HepG2 (cell line): ENCODE measurements at regions not wholly inside any gene's neighbourhood (a gene's known extent, or its start where the extent isn't known, plus 50 kb on each side); places are given as distances from the start of the nearest gene placed in this dataset.

Source experiments
- ATAC-seq: fragments of 200-7000 bp; cut with Tn5 transposase; 3 replicates; pipeline ENCODE4 v1.9.1; 2020; ENCODE audit warnings: mild to moderate bottlenecking, moderate library complexity
- BruUV-seq: library from RNA; stranded (reverse); fragments of 400-500 nt; replicated peaks from 2 replicates; lab custom pipeline; 2021; lab: Mats Ljungman, UMichigan
- CTCF ChIA-PET: fragments of 300-600 bp; formaldehyde crosslinking; extraction: SDS; loops from one replicate; lab custom pipeline; 2021; ENCODE audit warnings: low total read pairs, inconsistent platforms, low intra/inter-chr PET ratio; lab: Yijun Ruan, JAX
- POLR2A ChIA-PET: fragments of 350-600 bp; sonication (Branson Sonifier 250); formaldehyde crosslinking; loops from one replicate; lab custom pipeline; 2020; ENCODE audit warnings: antibody characterized with exemption, inconsistent platforms; lab: Yijun Ruan, JAX
- DNase-seq: peaks from one replicate; pipeline ENCODE4 v3.0.0-alpha.2; 2015; ENCODE audit warnings: low spot score
- FAIRE-seq: peaks from 3 replicates; lab custom pipeline; 2011; peaks lifted over from hg19 to GRCh38; lab: Jason Lieb, UNC
- H2AFZ ChIP-seq: one replicate; pipeline ENCODE4 v1.6.1; 2011; ENCODE audit warnings: low read length, inconsistent platforms
- H3K27ac ChIP-seq: fragments of 300-600 bp; 3 replicates; pipeline ENCODE4 v1.8.0; 2011; ENCODE audit warnings: mixed run types, mild to moderate bottlenecking, mixed read lengths, low read length, inconsistent platforms; ENCODE audit not compliant: insufficient read depth; ENCODE audit errors: extremely low read length
- H3K27me3 ChIP-seq, 2 experiments: fragments of 200-600 bp in 1 of 2; 2 replicates in 1 of 2; 3 replicates in 1 of 2; pipeline versions ENCODE4 v1.6.0 to v1.8.0; 2011; ENCODE audit warnings: low read length in 2 of 2, mild to moderate bottlenecking in 2 of 2, moderate library complexity in 2 of 2, inconsistent platforms in 1 of 2; ENCODE audit not compliant: insufficient read depth in 2 of 2, control insufficient read depth in 1 of 2
- H3K36me3 ChIP-seq, 2 experiments: fragments of 200-600 bp in 1 of 2; replicated peaks in 1 of 2; 2 replicates in 1 of 2; 3 replicates in 1 of 2; pipeline versions ENCODE4 v1.5.1 to v1.8.0; 2011; ENCODE audit warnings: low read length in 2 of 2, inconsistent platforms in 1 of 2; ENCODE audit not compliant: insufficient read depth in 2 of 2, control insufficient read depth in 1 of 2
- H3K4me1 ChIP-seq: 2 replicates; pipeline ENCODE4 v1.5.1; 2012; ENCODE audit warnings: low read length, inconsistent platforms; ENCODE audit not compliant: insufficient read depth
- H3K4me2 ChIP-seq: 2 replicates; pipeline ENCODE4 v1.6.0; 2011; ENCODE audit warnings: low read depth, low read length, inconsistent platforms
- H3K4me3 ChIP-seq, 3 experiments: fragments of 200-600 bp in 1 of 3; sonication (generic), shearing (Covaris generic) in 1 of 3; replicated peaks in 1 of 3; 2 replicates each; pipeline ENCODE4 v1.5.1; 2011 to 2016; ENCODE audit warnings: low read length in 3 of 3, inconsistent platforms in 2 of 3, low read depth in 2 of 3, mild to moderate bottlenecking in 2 of 3, control low read depth in 1 of 3, mixed read lengths in 1 of 3; ENCODE audit not compliant: insufficient read depth in 1 of 3
- H3K79me2 ChIP-seq: one replicate; pipeline ENCODE4 v1.6.1; 2011; ENCODE audit warnings: low read length, inconsistent platforms; ENCODE audit not compliant: insufficient read depth
- H3K9ac ChIP-seq: 2 replicates; pipeline ENCODE4 v1.6.0; 2011; ENCODE audit warnings: mild to moderate bottlenecking, low read depth, low read length, inconsistent platforms; ENCODE audit not compliant: insufficient read depth
- H3K9me3 ChIP-seq: 2 replicates; pipeline ENCODE4 v1.5.1; 2012; ENCODE audit warnings: mild to moderate bottlenecking, low read length
- H4K20me1 ChIP-seq: 2 replicates; pipeline ENCODE4 v1.6.0; 2011; ENCODE audit warnings: inconsistent platforms, mild to moderate bottlenecking, low read length, moderate library complexity; ENCODE audit not compliant: insufficient read depth
- BRD4 ChIP-seq: sonication (generic); formaldehyde crosslinking; IDR thresholded peaks from 2 replicates; pipeline ENCODE4 v1.4.0; 2020; ENCODE audit warnings: missing genetic modification reagents
- FOXM1 ChIP-seq: sonication (generic); formaldehyde crosslinking; IDR thresholded peaks from 2 replicates; pipeline ENCODE4 v1.5.0; 2020; ENCODE audit warnings: missing genetic modification reagents
- GTF3A ChIP-seq: sonication (generic); formaldehyde crosslinking; conservative IDR thresholded peaks from 2 replicates; pipeline ENCODE4 v1.4.0; 2020; ENCODE audit warnings: mild to moderate bottlenecking, missing genetic modification reagents
- IRF1 ChIP-seq: sonication (generic); formaldehyde crosslinking; IDR thresholded peaks from 2 replicates; pipeline ENCODE4 v1.4.0; 2020; ENCODE audit warnings: low read depth, mild to moderate bottlenecking, missing genetic modification reagents
- KLF12 ChIP-seq: sonication (generic); formaldehyde crosslinking; IDR thresholded peaks from 2 replicates; pipeline ENCODE4 v1.4.0; 2020; ENCODE audit warnings: missing genetic modification reagents, borderline replicate concordance
- MNT ChIP-seq: fragments of 450-650 bp; IDR thresholded peaks from 2 replicates; pipeline ENCODE4 v1.6.1; 2016
- RORA ChIP-seq: sonication (generic); formaldehyde crosslinking; IDR thresholded peaks from 2 replicates; pipeline ENCODE4 v1.5.0; 2020; ENCODE audit warnings: mild to moderate bottlenecking, missing genetic modification reagents, moderate library complexity
- SNAPC2 ChIP-seq: sonication (generic); formaldehyde crosslinking; IDR thresholded peaks from 2 replicates; pipeline ENCODE4 v1.8.1; 2022; ENCODE audit warnings: mild to moderate bottlenecking, missing genetic modification reagents
- ZNF282 ChIP-seq: fragments of 450-650 bp; IDR thresholded peaks from 2 replicates; pipeline ENCODE4 v1.6.1; 2018; ENCODE audit not compliant: partially characterized antibody
- ZNF451 ChIP-seq: sonication (generic); formaldehyde crosslinking; IDR thresholded peaks from 2 replicates; pipeline ENCODE4 v1.5.0; 2020; ENCODE audit warnings: mild to moderate bottlenecking, missing genetic modification reagents
- ZNF512B ChIP-seq: sonication (generic); formaldehyde crosslinking; IDR thresholded peaks from 2 replicates; pipeline ENCODE4 v1.5.1; 2020; ENCODE audit warnings: missing genetic modification reagents, mild to moderate bottlenecking, borderline replicate concordance
- ZNF550 ChIP-seq: sonication (generic); formaldehyde crosslinking; IDR thresholded peaks from 2 replicates; pipeline ENCODE4 v1.4.0; 2020; ENCODE audit warnings: mild to moderate bottlenecking, missing genetic modification reagents, borderline replicate concordance
- WGBS: methylation state at CpG from one replicate; pipeline ENCODE4 v1.1.6; 2017; ENCODE audit warnings: low lambda C conversion rate; 5-methylcytosine and 5-hydroxymethylcytosine counted together
- in situ Hi-C: cut with HindIII; loops from 2 replicates; pipeline ENCODE4 v1.10.0; 2017; ENCODE audit warnings: low pct_unique_long_range_greater_than_20kb; ENCODE audit not compliant: extremely low pct_ligation_motif_present
- intact Hi-C: fragments of 100-400 bp; cut with micrococcal nuclease; formaldehyde crosslinking; loops from one replicate; pipeline ENCODE4 v1.10.0; 2022; ENCODE audit not compliant: unreplicated experiment

DNA sequence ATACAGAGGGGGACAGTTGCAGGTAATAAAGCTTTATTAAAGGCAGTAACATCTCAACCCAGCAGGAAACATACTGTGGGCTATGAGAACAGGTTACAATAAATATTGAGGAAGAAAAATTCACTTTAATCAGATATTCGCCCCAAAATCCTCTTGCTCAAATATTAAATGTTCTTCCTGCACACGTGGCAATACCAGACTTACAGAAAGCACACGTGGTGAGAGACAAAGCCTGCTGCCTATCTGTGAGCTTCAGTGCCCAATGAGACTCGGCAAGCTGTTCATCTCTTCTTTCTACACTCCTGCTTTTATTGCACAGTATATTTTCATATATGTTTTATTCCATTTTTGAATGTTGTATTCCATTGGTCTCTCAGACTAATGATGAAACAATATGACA, 113.2 kb downstream of the OR13A1 start:
- BruUV-seq, result no TSS peak
- ATAC-seq, result no peak
- Histone ChIP-seq H2AFZ (no peak overlapping the region), H3K4me1 (no peaks in the 10 kb centered on the region), H3K36me3 (no peaks in the 10 kb centered on the region), H3K4me3 (no peak overlapping the region), H3K9ac (no peak overlapping the region), H3K79me2 (no peaks in the 10 kb centered on the region), H3K9me3 (no peaks in the 10 kb centered on the region), H3K4me2 (no peak overlapping the region), H3K27ac (no peak overlapping the region), H3K27me3 (peaks cover 1 to 21% of the 10 kb centered on the region in 2 experiments; a peak in 4 of 5 replicates), H4K20me1 (no peaks in the 10 kb centered on the region)
- POLR2A ChIA-PET, result no interaction called here
- CTCF ChIA-PET, result no interaction called here
- intact Hi-C loops (no loop called here), in situ Hi-C loops (no loop called here)
- WGBS, result 2% methylated on average over 4 of the region's 4 CpGs
- no peak for DNase-seq
- no peak for FAIRE-seq
- TF ChIP-seq MNT (peak; percentile 96), BRD4 (CRISPR knock-in tag) (no peak), FOXM1 (CRISPR knock-in tag) (no peak)

- FAIRE-seq, result no peak
- CTCF ChIA-PET, result no interaction called here
- intact Hi-C loops, result no loop called here
- TF ChIP-seq GTF3A (CRISPR knock-in tag), result no peak
- TF ChIP-seq KLF12 (CRISPR knock-in tag), result no peak
- TF ChIP-seq ZNF550 (CRISPR knock-in tag), result no peak
- TF ChIP-seq RORA (CRISPR knock-in tag), result no peak
- TF ChIP-seq ZNF451 (CRISPR knock-in tag), result no peak
- no peak for TF ChIP-seq SNAPC2 (CRISPR knock-in tag)
- no peak for TF ChIP-seq ZNF282
- no peak for TF ChIP-seq IRF1 (CRISPR knock-in tag)
- no peak for TF ChIP-seq ZNF512B (CRISPR knock-in tag)
Measured at GRCh38 chr10:45204954-45205775, 110.2 kb downstream of the OR13A1 start.

More at GRCh38 chr10:45204954-45205775, 110.2 kb downstream of the OR13A1 start:
- Histone ChIP-seq H3K9ac (no peak overlapping the region), H3K4me1 (no peaks in the 10 kb centered on the region), H3K9me3 (no peaks in the 10 kb centered on the region), H3K4me2 (no peak overlapping the region), H4K20me1 (no peaks in the 10 kb centered on the region), H3K36me3 (no peaks in the 10 kb centered on the region), H3K27me3 (peaks cover 1 to 21% of the 10 kb centered on the region in 2 experiments; a peak in 3 of 5 replicates), H3K79me2 (no peaks in the 10 kb centered on the region), H3K4me3 (no peak overlapping the region), H2AFZ (no peak overlapping the region), H3K27ac (no peak overlapping the region)
- 20% methylated on average over 8 of the region's 30 CpGs for WGBS
- in situ Hi-C loops, result no loop called here
- BruUV-seq, result no TSS peak
- DNase-seq (no peak), ATAC-seq (no peak)
- POLR2A ChIA-PET, result no interaction called here
